HG02973 (cell line): ENCODE measurements at regions not wholly inside any gene's neighbourhood (a gene's known extent, or its start where the extent isn't known, plus 50 kb on each side); places are given as distances from the start of the nearest gene placed in this dataset.

Experiments used
- ATAC-seq: cut with Tn5 transposase; IDR thresholded peaks from one replicate; pipeline ENCODE4 v1.9.1; 2021; ENCODE audit warnings: moderate library complexity; ENCODE audit not compliant: unreplicated experiment

GRCh38 chr11:11081776-11082175 lies 223.9 kb upstream of the ZBED5 start:
- no peak for ATAC-seq

- no peak for ATAC-seq
These were observed 223.4 kb upstream of the ZBED5 start for GRCh38 chr11:11081288-11081687.

GRCh38 chr11:11078344-11079086 lies 220.7 kb upstream of the ZBED5 start:
- no peak for ATAC-seq

- no peak for ATAC-seq
These were observed 220.0 kb upstream of the ZBED5 start for GRCh38 chr11:11077898-11078297.

GRCh38 chr11:11076879-11077278 lies 219.0 kb upstream of the ZBED5 start:
- no peak for ATAC-seq

- ATAC-seq: no peak
These were observed 218.4 kb upstream of the ZBED5 start for GRCh38 chr11:11076276-11076675.

GRCh38 chr11:11075515-11076171 lies 217.8 kb upstream of the ZBED5 start:
- ATAC-seq: no peak

GRCh38 chr11:11074686-11075335 lies 217.0 kb upstream of the ZBED5 start:
- ATAC-seq: no peak

- no peak for ATAC-seq
These were observed 216.1 kb upstream of the ZBED5 start for GRCh38 chr11:11073996-11074395.

- no peak for ATAC-seq
These were observed 214.2 kb upstream of the ZBED5 start for GRCh38 chr11:11072067-11072466.

- no peak for ATAC-seq
These were observed 213.6 kb upstream of the ZBED5 start for GRCh38 chr11:11071486-11071885.

- ATAC-seq: no peak
These were observed 213.1 kb upstream of the ZBED5 start for GRCh38 chr11:11070976-11071375.

GRCh38 chr11:11069841-11070835 lies 212.3 kb upstream of the ZBED5 start:
- ATAC-seq: no peak

GRCh38 chr11:11068113-11068512 lies 210.3 kb upstream of the ZBED5 start:
- no peak for ATAC-seq

- no peak for ATAC-seq
These were observed 207.5 kb upstream of the ZBED5 start for GRCh38 chr11:11065396-11065795.

- no peak for ATAC-seq
These were observed 199.6 kb upstream of the ZBED5 start for GRCh38 chr11:11057472-11057854.

- ATAC-seq: no peak
These were observed 199.1 kb upstream of the ZBED5 start for GRCh38 chr11:11056749-11057471.

GRCh38 chr11:11056316-11056715 lies 198.5 kb upstream of the ZBED5 start:
- ATAC-seq: no peak

- no peak for ATAC-seq
These were observed 190.2 kb upstream of the ZBED5 start for GRCh38 chr11:11047851-11048610.

- no peak for ATAC-seq
These were observed 188.9 kb upstream of the ZBED5 start for GRCh38 chr11:11046781-11047180.
